HG03460 (cell line): ENCODE measurements at regions not wholly inside any gene's neighbourhood (a gene's known extent, or its start where the extent isn't known, plus 50 kb on each side); places are given as distances from the start of the nearest gene placed in this dataset.

Experiments used
- ATAC-seq: cut with Tn5 transposase; IDR thresholded peaks from one replicate; pipeline ENCODE4 v1.9.1; 2021; ENCODE audit not compliant: unreplicated experiment

GRCh38 chr7:155984609-155985405 lies 172.5 kb upstream of the SHH start:
- ATAC-seq = no peak

GRCh38 chr7:155984028-155984580 lies 171.8 kb upstream of the SHH start:
- no peak for ATAC-seq

GRCh38 chr7:155983176-155983815 lies 171.0 kb upstream of the SHH start:
- ATAC-seq = no peak

GRCh38 chr7:155981703-155982102 lies 169.4 kb upstream of the SHH start:
- ATAC-seq = no peak

DNA sequence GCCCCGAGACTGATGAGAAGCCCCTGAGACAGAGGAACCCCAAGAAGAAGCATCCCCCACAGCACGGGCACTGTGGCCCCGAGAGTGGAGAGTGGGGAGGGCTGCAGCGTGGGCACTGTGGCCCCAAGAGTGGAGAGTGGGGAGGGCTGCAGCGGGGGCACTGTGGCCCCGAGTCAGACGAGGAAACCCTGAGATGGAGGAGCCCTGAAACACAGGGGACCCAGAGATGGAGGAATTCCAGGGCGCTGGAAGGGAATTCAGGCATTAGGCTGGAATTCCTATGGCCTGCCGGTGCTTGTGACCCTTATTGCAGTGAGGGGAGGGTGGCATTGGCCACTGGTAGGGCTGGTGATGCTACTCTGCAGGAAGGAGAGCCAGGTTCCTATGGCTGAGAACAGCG lies 168.6 kb upstream of the SHH start:
- ATAC-seq = no peak

GRCh38 chr7:155979994-155980393 lies 167.7 kb upstream of the SHH start:
- ATAC-seq = no peak

GRCh38 chr7:155979566-155979965 lies 167.3 kb upstream of the SHH start:
- no peak for ATAC-seq

- no peak for ATAC-seq
These were observed 163.2 kb upstream of the SHH start for GRCh38 chr7:155975490-155975889.

DNA sequence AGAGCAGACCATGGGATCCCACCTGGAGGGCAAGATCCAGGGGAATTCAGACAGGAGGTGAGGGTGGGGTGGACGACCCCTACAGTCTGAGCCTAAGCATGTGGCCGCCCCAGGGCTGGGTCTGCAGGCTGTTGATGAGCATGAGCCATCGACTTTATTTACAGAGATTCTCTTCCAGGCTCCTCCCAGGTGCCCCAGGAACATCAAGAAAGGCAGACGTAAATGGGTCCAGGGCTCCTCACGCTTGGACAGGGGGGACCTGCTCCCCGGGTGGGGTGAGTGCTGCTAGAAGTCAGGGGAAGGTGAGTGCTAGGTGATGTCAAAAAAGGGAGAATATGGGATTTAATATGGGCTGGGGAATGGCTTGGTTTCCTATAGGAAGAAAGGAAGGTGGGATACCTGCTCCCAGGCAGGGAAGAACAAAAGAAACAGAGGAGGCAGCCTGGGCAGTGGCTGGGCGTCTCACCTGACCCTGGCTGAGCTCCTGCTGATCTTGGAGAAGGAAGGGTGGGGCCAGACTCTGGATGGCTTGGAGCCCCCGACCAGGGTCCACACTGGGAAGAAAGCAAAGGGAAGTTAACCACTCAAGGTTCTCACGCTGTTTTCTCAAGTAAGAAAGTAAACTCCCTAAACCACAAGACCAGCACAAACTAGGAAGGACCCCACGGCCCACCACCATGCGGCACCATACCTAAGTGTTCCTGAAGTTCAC lies 162.1 kb upstream of the SHH start:
- ATAC-seq = no peak

DNA sequence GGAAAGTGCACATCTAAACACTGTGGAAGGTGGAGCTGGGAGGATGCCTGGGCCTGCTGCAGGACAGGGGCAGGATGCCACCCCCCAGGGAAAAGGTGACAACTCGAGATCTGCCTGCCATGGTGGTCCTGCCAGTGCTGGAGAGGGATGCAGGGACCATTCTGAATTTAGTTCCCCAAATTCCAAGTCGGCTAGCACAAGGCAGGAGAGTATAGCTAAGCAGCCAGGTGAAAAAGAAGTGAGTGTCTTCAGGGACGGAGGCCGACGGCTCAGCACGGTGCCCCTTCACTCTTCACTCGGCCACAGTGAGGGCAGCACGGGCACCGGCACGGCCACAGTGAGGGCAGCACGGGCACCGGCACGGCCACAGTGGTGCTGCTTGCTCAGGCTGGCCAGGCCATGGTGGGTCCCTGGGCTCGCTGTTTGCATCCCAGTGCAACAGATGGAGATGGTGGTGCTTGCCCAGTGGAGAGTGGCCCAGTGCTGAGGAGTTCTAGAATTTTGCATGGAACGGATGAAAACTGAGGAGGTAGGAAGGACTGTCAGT lies 161.3 kb upstream of the SHH start:
- no peak for ATAC-seq

- no peak for ATAC-seq
These were observed 160.6 kb upstream of the SHH start for GRCh38 chr7:155972651-155973390.

DNA sequence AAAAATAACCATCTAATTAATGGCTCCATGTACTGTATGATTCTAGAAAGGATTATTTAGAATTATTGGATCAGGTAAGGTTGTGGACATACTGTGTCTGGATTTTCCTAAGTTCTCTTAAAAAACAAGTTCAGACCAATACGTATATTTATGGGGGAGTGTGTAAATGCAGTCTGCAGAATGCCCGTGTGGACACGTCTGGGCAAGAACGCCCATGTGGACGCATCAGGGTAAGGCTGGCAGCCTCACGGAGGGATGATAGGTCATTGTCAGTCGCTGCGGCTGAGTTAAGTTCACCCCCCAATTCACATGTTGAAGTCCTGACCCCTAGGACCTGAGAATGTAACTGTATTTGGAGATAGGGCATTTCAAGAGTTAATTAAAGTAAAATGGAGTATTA lies 160.0 kb upstream of the SHH start:
- ATAC-seq = no peak

DNA sequence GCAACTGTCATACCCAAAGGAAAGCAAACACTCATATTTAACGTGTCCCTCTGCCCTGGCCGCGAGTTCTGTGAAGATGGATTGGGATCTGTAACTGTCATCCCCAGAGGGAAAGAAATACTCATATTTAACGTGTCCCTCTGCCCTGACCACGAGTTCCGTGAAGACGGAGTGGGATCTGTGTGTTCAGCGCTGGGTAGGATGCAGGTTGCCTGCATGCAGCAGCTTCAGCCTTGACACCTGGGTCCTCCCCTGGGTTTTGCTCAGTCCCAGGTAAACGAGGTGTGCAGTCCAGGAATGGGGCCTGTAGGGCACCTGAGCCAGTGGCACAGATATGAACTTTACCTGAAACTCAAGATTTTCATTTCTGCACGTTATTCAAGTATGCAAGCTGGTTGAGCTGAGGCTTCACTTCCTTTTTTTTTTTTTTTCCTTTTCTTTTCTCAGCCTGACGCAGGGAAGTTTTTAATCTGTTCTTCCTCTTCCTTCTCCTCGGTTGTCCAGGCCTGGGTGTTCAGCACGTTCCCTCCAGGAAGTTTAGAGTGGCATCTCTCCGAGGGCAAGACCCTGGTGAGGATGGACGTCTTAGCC lies 159.0 kb upstream of the SHH start:
- ATAC-seq = no peak

- no peak for ATAC-seq
These were observed 157.1 kb upstream of the SHH start for GRCh38 chr7:155969192-155969929.

DNA sequence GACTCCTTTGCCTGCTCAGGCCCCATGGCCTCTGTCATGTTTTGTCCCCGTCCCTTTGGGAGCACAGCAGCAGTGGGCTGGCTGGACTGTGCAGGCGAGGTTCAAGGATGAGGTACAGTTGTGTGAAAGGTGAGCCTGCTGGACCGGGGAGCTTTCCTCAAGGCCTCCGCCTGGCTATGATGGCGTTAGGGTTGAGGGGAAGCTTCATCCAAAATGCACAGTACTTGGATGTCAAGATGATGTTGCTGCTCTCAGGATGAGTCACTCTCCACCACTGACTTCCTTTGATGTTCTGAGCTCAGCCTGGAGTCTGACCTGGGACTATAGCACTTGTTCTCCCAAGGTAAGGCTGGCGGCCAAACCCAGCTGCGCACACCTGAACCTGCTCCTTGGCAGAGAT lies 152.7 kb upstream of the SHH start:
- ATAC-seq = no peak

- ATAC-seq = no peak
These were observed 152.3 kb upstream of the SHH start for GRCh38 chr7:155964543-155964942.

GRCh38 chr7:155963771-155964195 lies 151.5 kb upstream of the SHH start:
- no peak for ATAC-seq

DNA sequence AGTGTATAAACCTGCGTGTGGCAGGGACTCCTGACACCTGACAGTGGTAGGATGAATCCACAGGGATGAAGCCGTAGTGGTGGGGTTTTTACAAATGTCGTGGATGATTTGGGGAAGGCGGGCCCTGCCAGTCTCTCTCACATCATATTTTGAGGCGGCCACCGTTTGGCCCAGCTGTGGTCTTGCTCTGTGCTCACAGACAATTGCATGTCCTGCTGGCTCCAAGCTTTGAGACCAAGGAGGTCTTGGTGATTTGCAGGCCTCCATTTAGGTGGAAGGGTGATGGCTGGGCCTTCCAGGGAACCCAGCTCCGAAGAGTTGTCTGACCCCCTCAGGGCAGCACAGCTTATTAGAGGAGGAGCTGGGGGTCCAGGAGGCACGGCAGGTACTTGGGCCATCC lies 151.1 kb upstream of the SHH start:
- ATAC-seq = no peak

GRCh38 chr7:155962968-155963300 lies 150.7 kb upstream of the SHH start:
- ATAC-seq = no peak
